H9 (cell line): ENCODE measurements at regions not wholly inside any gene's neighbourhood (a gene's known extent, or its start where the extent isn't known, plus 50 kb on each side); places are given as distances from the start of the nearest gene placed in this dataset.

Experiments
- DNase-seq: peaks from one replicate; pipeline ENCODE4 v3.0.0-alpha.2; 2017
- H2AFZ ChIP-seq: one replicate; pipeline ENCODE4 v1.6.1; 2013; ENCODE audit warnings: mild to moderate bottlenecking, low read length, control low read depth, moderate library complexity
- H2AK5ac ChIP-seq: 2 replicates; pipeline ENCODE4 v1.6.1; 2013; ENCODE audit warnings: low read length, control low read depth, mixed read lengths; ENCODE audit not compliant: insufficient read length
- H2BK120ac ChIP-seq: one replicate; pipeline ENCODE4 v1.6.1; 2013; ENCODE audit warnings: low read depth, mild to moderate bottlenecking, low read length, control low read depth, inconsistent platforms; ENCODE audit not compliant: poor library complexity, severe bottlenecking
- H2BK12ac ChIP-seq: 2 replicates; pipeline ENCODE4 v1.6.1; 2013; ENCODE audit warnings: low read length, control low read depth, mixed read lengths, low read depth; ENCODE audit not compliant: insufficient read length
- H2BK15ac ChIP-seq: 2 replicates; pipeline ENCODE4 v1.6.1; 2013; ENCODE audit warnings: low read depth, low read length, control low read depth
- H2BK20ac ChIP-seq: one replicate; pipeline ENCODE4 v1.6.1; 2013; ENCODE audit warnings: low read depth, mild to moderate bottlenecking, low read length, control low read depth, inconsistent platforms; ENCODE audit not compliant: poor library complexity, severe bottlenecking
- H2BK5ac ChIP-seq: 2 replicates; pipeline ENCODE4 v1.6.1; 2013; ENCODE audit warnings: low read length, control low read depth, mixed read lengths; ENCODE audit not compliant: insufficient read length
- H3K14ac ChIP-seq: 2 replicates; pipeline ENCODE4 v1.6.1; 2013; ENCODE audit warnings: low read length, control low read depth; ENCODE audit not compliant: insufficient read depth
- H3K18ac ChIP-seq: 2 replicates; pipeline ENCODE4 v1.6.1; 2013; ENCODE audit warnings: low read depth, mild to moderate bottlenecking, mixed read lengths, low read length, control low read depth; ENCODE audit not compliant: insufficient read length
- H3K23ac ChIP-seq: 2 replicates; pipeline ENCODE4 v1.6.1; 2013; ENCODE audit warnings: low read length, control low read depth, mixed read lengths, low read depth; ENCODE audit not compliant: insufficient read length
- H3K23me2 ChIP-seq: 2 replicates; pipeline ENCODE4 v1.6.1; 2013; ENCODE audit warnings: low read depth, mild to moderate bottlenecking, mixed read lengths, low read length, control low read depth; ENCODE audit not compliant: insufficient read length, poor library complexity, severe bottlenecking
- H3K27ac ChIP-seq: 2 replicates; pipeline ENCODE4 v1.5.1; 2013; ENCODE audit warnings: low read length, control low read depth, mixed read lengths, low read depth; ENCODE audit not compliant: insufficient read length
- H3K27me3 ChIP-seq: 2 replicates; pipeline ENCODE4 v1.6.1; 2013; ENCODE audit warnings: low read length, control low read depth, inconsistent platforms; ENCODE audit not compliant: insufficient read depth
- H3K4ac ChIP-seq: 2 replicates; pipeline ENCODE4 v1.6.1; 2013; ENCODE audit warnings: low read depth, mild to moderate bottlenecking, control low read depth, inconsistent platforms, low read length, moderate library complexity
- H3K4me1 ChIP-seq: 2 replicates; pipeline ENCODE4 v1.6.1; 2013; ENCODE audit warnings: low read length, control low read depth, inconsistent platforms; ENCODE audit not compliant: insufficient read depth
- H3K4me2 ChIP-seq: 2 replicates; pipeline ENCODE4 v1.6.1; 2013; ENCODE audit warnings: low read length, control low read depth, mixed read lengths; ENCODE audit not compliant: insufficient read length, insufficient read depth
- H3K56ac ChIP-seq: 2 replicates; pipeline ENCODE4 v1.6.1; 2013; ENCODE audit warnings: low read depth, mild to moderate bottlenecking, mixed read lengths, low read length, control low read depth; ENCODE audit not compliant: insufficient read length
- H3K79me1 ChIP-seq: 2 replicates; pipeline ENCODE4 v1.6.1; 2013; ENCODE audit warnings: low read depth, mild to moderate bottlenecking, moderate library complexity, low read length, control low read depth, inconsistent platforms; ENCODE audit not compliant: insufficient read depth, poor library complexity, severe bottlenecking
- H3K79me2 ChIP-seq: 2 replicates; pipeline ENCODE4 v1.6.1; 2013; ENCODE audit warnings: low read length, control low read depth, inconsistent platforms; ENCODE audit not compliant: insufficient read depth
- H3K9ac ChIP-seq: 2 replicates; pipeline ENCODE4 v1.6.1; 2013; ENCODE audit warnings: low read length, control low read depth, mixed read lengths; ENCODE audit not compliant: insufficient read length; ENCODE audit errors: extremely low read depth
- H3K9me3 ChIP-seq: one replicate; pipeline ENCODE4 v1.6.1; 2013; ENCODE audit warnings: low read depth, low read length, inconsistent platforms; ENCODE audit not compliant: control insufficient read depth
- H3T11ph ChIP-seq: one replicate; pipeline ENCODE4 v1.6.1; 2013; ENCODE audit warnings: mild to moderate bottlenecking, low read length, control low read depth, inconsistent platforms
- H4K20me1 ChIP-seq: one replicate; pipeline ENCODE4 v1.6.1; 2013; ENCODE audit not compliant: control insufficient read depth, insufficient read length, insufficient read depth
- H4K5ac ChIP-seq: 2 replicates; pipeline ENCODE4 v1.6.1; 2013; ENCODE audit warnings: low read depth, mild to moderate bottlenecking, mixed read lengths, low read length, control low read depth; ENCODE audit not compliant: insufficient read length
- H4K8ac ChIP-seq: replicated peaks from 2 replicates; pipeline ENCODE4 v1.6.1; 2013; ENCODE audit warnings: low read length, control low read depth, mixed read lengths, low read depth; ENCODE audit not compliant: insufficient read length
- H4K91ac ChIP-seq: 2 replicates; pipeline ENCODE4 v1.6.1; 2013; ENCODE audit warnings: low read depth, mild to moderate bottlenecking, moderate library complexity, mixed read lengths, low read length, control low read depth; ENCODE audit not compliant: insufficient read length
- H3K27ac Mint-ChIP-seq, 3 experiments: 2 replicates in 2 of 3; 3 replicates in 1 of 3; pipeline ENCODE4 v1.8.0; 2020 to 2021; ENCODE audit warnings: mixed read lengths in 3 of 3, mild to moderate bottlenecking in 1 of 3, moderate library complexity in 1 of 3
- H3K27me3 Mint-ChIP-seq: 2 replicates; pipeline ENCODE4 v1.8.0; 2021; ENCODE audit warnings: low read depth, mild to moderate bottlenecking, moderate library complexity, mixed read lengths
- H3K36me3 Mint-ChIP-seq, 3 experiments: 2 replicates in 2 of 3; 3 replicates in 1 of 3; pipeline ENCODE4 v1.8.0; 2020 to 2021; ENCODE audit warnings: low read depth in 3 of 3, mixed read lengths in 3 of 3; ENCODE audit not compliant: insufficient read depth in 1 of 3
- H3K4me1 Mint-ChIP-seq, 2 experiments: 2 replicates each; pipeline ENCODE4 v1.8.0; 2020; ENCODE audit warnings: mixed read lengths in 2 of 2
- H3K4me3 Mint-ChIP-seq, 2 experiments: 2 replicates in 1 of 2; 3 replicates in 1 of 2; pipeline ENCODE4 v1.8.0; 2020 to 2021; ENCODE audit warnings: mild to moderate bottlenecking in 2 of 2, mixed read lengths in 2 of 2, moderate library complexity in 1 of 2
- H3K9me3 Mint-ChIP-seq, 2 experiments: 2 replicates in 1 of 2; 3 replicates in 1 of 2; pipeline ENCODE4 v1.8.0; 2020; ENCODE audit warnings: mild to moderate bottlenecking in 2 of 2, mixed read lengths in 2 of 2, moderate library complexity in 1 of 2
- WGBS: extraction: QIAGEN DNeasy Blood & Tissue Kit; methylation state at CpG from one replicate; pipeline ENCODE4 v1.1.7; 2013; ENCODE audit warnings: missing lambda C conversion rate, low lambda C conversion rate, mixed read lengths; ENCODE audit not compliant: insufficient read length; ENCODE audit errors: extremely low coverage; 5-methylcytosine and 5-hydroxymethylcytosine counted together
- TF ChIP-seq, protein P1 (sequence below): fragments of 200-600 bp; sonication (generic); conservative IDR thresholded peaks from 3 replicates; pipeline ENCODE4 v1.8.0; 2021; ENCODE audit warnings: antibody characterized with exemption, mild to moderate bottlenecking

DNA sequence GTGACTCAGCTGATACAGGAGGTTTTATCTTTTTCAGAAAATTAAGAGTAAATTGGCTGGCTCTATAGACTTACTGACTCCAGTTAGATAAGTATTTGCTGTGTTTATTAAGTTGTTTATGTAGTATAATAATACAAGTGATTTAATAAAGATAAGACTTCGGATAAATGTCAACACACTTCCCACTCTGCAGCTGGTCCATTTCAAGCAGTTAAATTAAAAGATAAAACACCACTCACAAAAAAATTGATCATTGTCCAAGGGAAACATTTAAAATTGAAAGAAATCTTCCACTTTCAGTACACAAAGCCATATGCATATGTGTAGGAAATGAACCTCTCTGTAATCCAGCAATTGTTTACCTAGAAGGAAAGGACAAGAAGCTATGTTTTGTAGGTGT, 106.1 kb upstream of the SP8 start:
- Histone ChIP-seq H3K27me3 (no peaks in the 10 kb centered on the region), H4K91ac (no peak overlapping the region), H2BK12ac (no peak overlapping the region), H2AFZ (no peak overlapping the region), H3K4me2 (no peak overlapping the region), H4K20me1 (no peaks in the 10 kb centered on the region), H2BK20ac (no peak overlapping the region), H3T11ph (no peak overlapping the region), H2BK5ac (no peak overlapping the region), H4K8ac (no peak overlapping the region), H3K27ac (no peak overlapping the region), H3K56ac (no peak overlapping the region), H3K9ac (no peak overlapping the region), H2AK5ac (no peak overlapping the region), H4K5ac (no peak overlapping the region), H2BK15ac (no peak overlapping the region), H3K4me1 (no peaks in the 10 kb centered on the region), H3K23me2 (no peaks in the 10 kb centered on the region), H2BK120ac (no peak overlapping the region), H3K23ac (no peak overlapping the region), H3K79me2 (no peaks in the 10 kb centered on the region), H3K18ac (no peak overlapping the region), H3K14ac (no peak overlapping the region), H3K4ac (no peak overlapping the region), H3K79me1 (no peaks in the 10 kb centered on the region), H3K9me3 (no peaks in the 10 kb centered on the region)
- Mint-ChIP-seq H3K36me3 (peaks cover 4 to 15% (median 11%) of the 10 kb centered on the region in 3 experiments), H3K27ac (peak overlapping the region in 1 of 3 experiments; percentile 4; a peak in 2 of 7 replicates), H3K4me1 (peaks cover 7 to 8% of the 10 kb centered on the region in 2 experiments), H3K9me3 (peaks cover 7 to 8% of the 10 kb centered on the region in 2 experiments), H3K4me3 (no peak overlapping the region), H3K27me3 (no peaks in the 10 kb centered on the region)
- WGBS, result no CpG with 5 or more reads among the region's 1 CpG
- TF ChIP-seq, protein P1, sequence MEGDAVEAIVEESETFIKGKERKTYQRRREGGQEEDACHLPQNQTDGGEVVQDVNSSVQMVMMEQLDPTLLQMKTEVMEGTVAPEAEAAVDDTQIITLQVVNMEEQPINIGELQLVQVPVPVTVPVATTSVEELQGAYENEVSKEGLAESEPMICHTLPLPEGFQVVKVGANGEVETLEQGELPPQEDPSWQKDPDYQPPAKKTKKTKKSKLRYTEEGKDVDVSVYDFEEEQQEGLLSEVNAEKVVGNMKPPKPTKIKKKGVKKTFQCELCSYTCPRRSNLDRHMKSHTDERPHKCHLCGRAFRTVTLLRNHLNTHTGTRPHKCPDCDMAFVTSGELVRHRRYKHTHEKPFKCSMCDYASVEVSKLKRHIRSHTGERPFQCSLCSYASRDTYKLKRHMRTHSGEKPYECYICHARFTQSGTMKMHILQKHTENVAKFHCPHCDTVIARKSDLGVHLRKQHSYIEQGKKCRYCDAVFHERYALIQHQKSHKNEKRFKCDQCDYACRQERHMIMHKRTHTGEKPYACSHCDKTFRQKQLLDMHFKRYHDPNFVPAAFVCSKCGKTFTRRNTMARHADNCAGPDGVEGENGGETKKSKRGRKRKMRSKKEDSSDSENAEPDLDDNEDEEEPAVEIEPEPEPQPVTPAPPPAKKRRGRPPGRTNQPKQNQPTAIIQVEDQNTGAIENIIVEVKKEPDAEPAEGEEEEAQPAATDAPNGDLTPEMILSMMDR, result no peak
- DNase-seq, result no peak
